Stimulated activated CD8-positive, alpha-beta memory T cell treated with anti-CD3 and anti-CD28 coated beads, Interleukin-12 subunit alpha, Interleukin-12 subunit beta, amount 100 ng/mL, for 1 hour (primary cell): ENCODE measurements at regions not wholly inside any gene's neighbourhood (a gene's known extent, or its start where the extent isn't known, plus 50 kb on each side); places are given as distances from the start of the nearest gene placed in this dataset.
"Not testable (repeated sequence)": the region's sequence is repeated elsewhere in the genome, so short reads cannot be mapped to it uniquely, and the experiment has no call there.

ENCODE experiments used
- DNase-seq: peaks from one replicate; pipeline ENCODE4 v3.0.0-alpha.2; 2020; ENCODE audit warnings: low read depth

DNA sequence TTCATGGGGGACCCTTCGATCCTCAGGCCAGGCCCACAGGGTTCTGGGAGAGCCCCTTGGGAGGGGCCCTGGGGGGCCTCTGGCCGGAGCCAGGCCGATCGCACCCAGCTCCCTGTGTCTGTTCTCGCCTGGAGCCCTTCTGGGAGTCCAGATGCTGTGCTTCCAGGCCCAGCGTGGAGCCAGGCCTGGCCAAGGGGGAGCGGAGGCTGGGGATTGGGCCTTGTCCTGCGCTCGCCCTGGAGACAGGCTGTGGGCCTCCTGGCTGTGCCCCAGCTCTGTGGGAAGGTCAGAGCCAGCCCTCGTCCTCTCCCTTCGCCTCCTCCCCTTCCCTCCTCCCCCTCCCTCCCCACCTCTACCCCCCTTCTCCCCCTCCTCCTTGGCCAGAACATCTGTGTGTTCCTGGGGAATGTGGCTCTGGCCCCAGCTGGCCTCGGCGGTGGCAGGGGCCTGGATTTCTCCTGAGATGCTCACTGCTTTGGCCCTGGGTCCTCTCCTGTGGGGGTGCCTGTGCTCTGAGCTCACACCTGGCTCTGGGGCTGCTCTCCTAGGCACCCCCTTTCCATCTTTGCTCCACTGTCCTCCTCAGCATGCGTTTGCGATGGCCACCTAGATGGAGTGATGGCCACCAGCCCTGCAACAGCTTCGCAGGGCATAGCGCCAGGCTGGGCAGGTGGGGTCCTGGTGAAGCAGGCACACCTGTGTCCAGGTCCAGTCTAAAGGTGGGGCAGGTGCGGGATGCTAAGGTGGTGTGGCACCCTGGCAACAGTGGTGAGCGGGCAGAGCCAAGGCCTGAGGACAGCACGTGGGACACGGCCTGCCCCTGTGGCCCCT is 90.6 kb upstream of the CIBAR2 start:
- no peak for DNase-seq

DNA sequence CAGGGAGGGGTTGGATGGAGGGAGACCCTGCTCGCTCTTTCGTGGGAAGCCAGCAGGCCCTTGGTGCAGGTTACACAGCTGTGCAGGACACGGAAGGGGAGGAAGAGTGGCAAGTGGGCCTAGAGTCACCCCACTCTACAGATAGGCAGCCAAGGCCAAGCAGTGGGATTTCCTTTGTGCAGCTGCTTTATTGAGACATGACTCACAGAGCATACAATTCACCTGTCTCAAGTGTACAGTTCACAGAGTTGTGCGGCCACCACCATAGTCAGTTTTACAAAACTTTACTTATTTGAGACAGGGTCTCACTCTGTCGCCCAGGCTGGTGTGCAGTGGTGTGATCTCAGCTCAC is 91.2 kb upstream of the CIBAR2 start:
- no peak for DNase-seq

- DNase-seq = no peak
These were observed 92.2 kb upstream of the CIBAR2 start for GRCh38 chr16:85204242-85205010.

DNA sequence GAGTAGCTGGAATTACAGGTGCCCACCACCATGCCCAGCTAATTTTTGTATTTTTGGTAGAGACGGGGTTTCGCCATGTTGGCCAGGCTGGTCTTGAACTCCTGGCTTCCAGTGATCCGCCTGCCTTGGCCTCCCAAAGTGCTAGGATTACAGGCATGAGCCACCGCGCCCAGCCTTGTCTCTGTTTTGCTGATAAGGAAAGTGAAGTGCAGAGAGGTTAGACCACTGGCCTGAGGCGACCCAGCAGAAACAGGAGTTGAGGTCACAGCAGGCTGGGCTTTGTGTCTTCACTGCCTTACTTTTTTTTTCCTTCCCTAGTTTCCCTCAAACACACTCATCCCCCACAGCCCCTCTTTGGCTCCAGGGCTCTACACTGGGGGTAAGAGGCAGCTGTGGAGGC is 93.0 kb upstream of the CIBAR2 start:
- DNase-seq = not testable (repeated sequence)

- DNase-seq = no peak
These were observed 93.6 kb upstream of the CIBAR2 start for GRCh38 chr16:85205747-85206471.

DNA sequence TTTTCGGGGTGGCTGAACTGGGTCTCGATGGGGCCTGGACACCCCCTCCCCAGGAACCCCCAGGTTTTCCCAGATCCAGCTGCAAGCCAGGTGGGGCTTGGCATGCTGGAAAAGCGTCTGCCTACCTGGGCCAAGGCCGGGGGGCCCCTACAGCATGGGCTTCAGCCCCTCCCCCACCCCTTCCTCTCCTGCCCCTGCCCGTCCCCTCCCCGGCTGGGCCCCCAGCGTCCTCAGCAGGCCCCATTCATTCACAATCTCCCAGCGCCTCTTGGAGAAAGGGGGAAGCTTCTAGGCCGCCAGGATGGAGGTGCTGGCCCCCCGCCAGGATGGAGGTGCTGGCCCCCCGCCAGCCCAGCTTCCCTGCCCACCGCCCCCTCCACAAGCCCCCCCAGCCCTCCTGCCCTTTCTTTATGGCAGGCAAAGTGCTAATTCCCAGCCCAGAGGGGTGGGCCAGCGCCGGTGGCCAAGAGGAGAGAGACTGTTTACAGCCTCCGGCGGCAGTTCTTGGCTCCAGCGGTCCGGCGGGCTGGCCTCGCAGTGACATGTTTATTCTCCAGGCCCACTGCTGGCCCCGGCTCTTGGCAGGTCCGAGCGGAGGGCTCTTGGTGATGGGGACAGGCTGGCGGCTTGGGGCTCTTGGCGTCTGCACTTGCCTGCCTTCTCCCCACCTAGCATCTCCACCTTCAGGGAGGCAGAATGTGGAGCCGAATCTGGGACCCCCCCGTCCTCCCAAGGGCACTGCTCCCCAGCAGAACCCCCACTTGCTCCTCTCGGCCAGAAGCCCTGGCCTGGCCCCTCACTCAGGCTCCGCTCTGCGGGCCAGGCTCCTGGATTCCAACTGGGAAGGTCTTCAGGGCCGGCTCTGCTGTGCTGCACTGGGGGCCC is 94.4 kb upstream of the CIBAR2 start:
- no peak for DNase-seq

- no peak for DNase-seq
These were observed 95.2 kb upstream of the CIBAR2 start for GRCh38 chr16:85207357-85207921.

- DNase-seq = no peak
These were observed 95.9 kb upstream of the CIBAR2 start for GRCh38 chr16:85208181-85208580.

GRCh38 chr16:85208643-85209520 is 96.6 kb upstream of the CIBAR2 start:
- no peak for DNase-seq

GRCh38 chr16:85209526-85210121 is 97.4 kb upstream of the CIBAR2 start:
- no peak for DNase-seq

GRCh38 chr16:85210423-85211169 is 98.3 kb upstream of the CIBAR2 start:
- DNase-seq = no peak

- no peak for DNase-seq
These were observed 99.1 kb upstream of the CIBAR2 start for GRCh38 chr16:85211271-85211801.

GRCh38 chr16:85213926-85214675 is 101.8 kb upstream of the CIBAR2 start:
- DNase-seq = no peak

- DNase-seq = no peak
These were observed 103.3 kb upstream of the CIBAR2 start for GRCh38 chr16:85215478-85216118.

GRCh38 chr16:85216522-85217375 is 104.5 kb upstream of the CIBAR2 start:
- no peak for DNase-seq

GRCh38 chr16:85220125-85220839 is 108.0 kb upstream of the CIBAR2 start:
- DNase-seq = no peak
